Lower lobe of right lung (tissue), 2 donors: ENCODE measurements at regions not wholly inside any gene's neighbourhood (a gene's known extent, or its start where the extent isn't known, plus 50 kb on each side); places are given as distances from the start of the nearest gene placed in this dataset.
"Not testable (repeated sequence)": the region's sequence is repeated elsewhere in the genome, so short reads cannot be mapped to it uniquely, and the experiment has no call there.

Experiments used
- ATAC-seq, 2 donors: fragments of 200-7000 bp; cut with Tn5 transposase; one replicate each; pipeline ENCODE4 v1.9.1; 2020 to 2022; ENCODE audit warnings: mild to moderate bottlenecking in 2 of 2, moderate library complexity in 2 of 2
- DNase-seq: peaks from one replicate; pipeline ENCODE4 v3.0.0-alpha.2; 2020
- H3K27ac ChIP-seq: fragments of 200-600 bp; one replicate; pipeline ENCODE4 v1.8.0; 2022
- H3K27me3 ChIP-seq: fragments of 200-600 bp; one replicate; pipeline ENCODE4 v1.8.0; 2022; ENCODE audit warnings: low read depth
- H3K36me3 ChIP-seq: fragments of 200-600 bp; one replicate; pipeline ENCODE4 v1.8.0; 2022; ENCODE audit warnings: mild to moderate bottlenecking
- H3K4me1 ChIP-seq: fragments of 200-600 bp; one replicate; pipeline ENCODE4 v1.8.0; 2022
- H3K4me3 ChIP-seq: fragments of 200-600 bp; one replicate; pipeline ENCODE4 v1.8.0; 2022; ENCODE audit warnings: mild to moderate bottlenecking
- H3K9me3 ChIP-seq: fragments of 200-600 bp; one replicate; pipeline ENCODE4 v1.8.0; 2022
- intact Hi-C: fragments of 100-400 bp; cut with DNase I; formaldehyde crosslinking; loops from one replicate; pipeline ENCODE4 v1.11.0; 2022
- TF ChIP-seq, protein P1 (sequence below): fragments of 200-600 bp; IDR thresholded peaks from one replicate; pipeline ENCODE4 v1.8.0; 2022; ENCODE audit warnings: antibody characterized with exemption, mild to moderate bottlenecking
- donor health status: DM: no; HTN: yes; CAD: no; lungs with severe emphysema.

DNA sequence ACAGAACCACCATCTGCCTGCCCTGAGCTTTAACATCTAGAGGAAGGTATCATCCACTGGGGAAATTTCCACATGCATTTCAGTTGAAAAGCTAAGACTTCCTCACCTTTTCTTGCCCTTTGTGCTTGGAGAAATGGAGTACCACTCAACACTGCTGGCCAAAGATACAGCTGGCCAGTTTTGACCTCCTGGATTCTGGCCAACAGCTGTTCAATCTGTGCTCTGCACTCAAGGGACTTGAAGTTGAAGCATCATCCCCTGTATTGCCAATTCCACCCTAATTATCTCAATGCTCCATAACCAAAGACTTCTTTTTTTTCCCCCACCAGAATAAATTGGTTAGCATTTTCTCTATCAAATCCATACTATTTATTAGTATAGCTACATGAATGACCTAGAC, 70.4 kb upstream of the PRDM9 start:
- no peak overlapping the region for H3K27ac ChIP-seq
- H3K36me3 ChIP-seq = no peaks in the 10 kb centered on the region
- no peaks in the 10 kb centered on the region for H3K27me3 ChIP-seq
- ATAC-seq (no peak), DNase-seq (no peak)
- no peaks in the 10 kb centered on the region for H3K4me1 ChIP-seq
- TF ChIP-seq, protein P1, sequence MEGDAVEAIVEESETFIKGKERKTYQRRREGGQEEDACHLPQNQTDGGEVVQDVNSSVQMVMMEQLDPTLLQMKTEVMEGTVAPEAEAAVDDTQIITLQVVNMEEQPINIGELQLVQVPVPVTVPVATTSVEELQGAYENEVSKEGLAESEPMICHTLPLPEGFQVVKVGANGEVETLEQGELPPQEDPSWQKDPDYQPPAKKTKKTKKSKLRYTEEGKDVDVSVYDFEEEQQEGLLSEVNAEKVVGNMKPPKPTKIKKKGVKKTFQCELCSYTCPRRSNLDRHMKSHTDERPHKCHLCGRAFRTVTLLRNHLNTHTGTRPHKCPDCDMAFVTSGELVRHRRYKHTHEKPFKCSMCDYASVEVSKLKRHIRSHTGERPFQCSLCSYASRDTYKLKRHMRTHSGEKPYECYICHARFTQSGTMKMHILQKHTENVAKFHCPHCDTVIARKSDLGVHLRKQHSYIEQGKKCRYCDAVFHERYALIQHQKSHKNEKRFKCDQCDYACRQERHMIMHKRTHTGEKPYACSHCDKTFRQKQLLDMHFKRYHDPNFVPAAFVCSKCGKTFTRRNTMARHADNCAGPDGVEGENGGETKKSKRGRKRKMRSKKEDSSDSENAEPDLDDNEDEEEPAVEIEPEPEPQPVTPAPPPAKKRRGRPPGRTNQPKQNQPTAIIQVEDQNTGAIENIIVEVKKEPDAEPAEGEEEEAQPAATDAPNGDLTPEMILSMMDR = no peak
- intact Hi-C loops = no loop called here
- H3K9me3 ChIP-seq = no peaks in the 10 kb centered on the region
- no peak overlapping the region for H3K4me3 ChIP-seq

DNA sequence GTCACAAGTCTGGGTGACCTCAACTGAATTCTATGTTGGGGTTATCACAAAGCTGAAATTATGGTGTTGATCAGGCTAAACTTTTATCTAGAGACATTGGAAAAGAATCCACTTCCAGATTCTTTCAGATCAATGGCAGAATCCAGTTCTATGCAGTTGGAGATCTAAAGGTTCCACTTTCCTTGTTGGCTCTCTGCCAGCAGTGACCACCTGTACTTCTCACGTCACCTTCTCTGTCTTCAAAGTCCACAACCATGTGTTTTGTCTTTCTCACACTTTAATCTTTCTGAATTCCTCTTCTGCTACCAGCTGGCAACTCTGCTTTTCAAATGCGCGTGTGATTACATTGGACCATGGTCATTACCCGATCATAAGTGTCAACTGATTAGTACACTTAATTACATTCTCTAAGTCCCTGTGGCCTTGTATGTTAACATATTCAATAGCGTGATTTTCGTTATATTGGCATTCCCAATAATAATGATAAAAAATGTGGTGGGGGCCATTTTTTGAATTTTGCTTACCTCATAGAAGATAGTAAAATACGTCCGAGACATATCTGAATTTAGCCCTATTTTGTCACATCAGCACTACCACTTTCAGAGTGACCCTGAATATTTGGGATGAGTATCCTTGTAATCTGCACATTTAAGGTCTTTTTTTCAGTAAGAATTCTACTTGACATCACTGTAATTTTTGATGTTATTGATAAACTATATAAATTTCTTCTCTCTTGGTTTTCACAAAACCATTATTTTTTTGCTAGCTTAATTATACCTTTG, 73.7 kb upstream of the PRDM9 start:
- no peak for DNase-seq

DNA sequence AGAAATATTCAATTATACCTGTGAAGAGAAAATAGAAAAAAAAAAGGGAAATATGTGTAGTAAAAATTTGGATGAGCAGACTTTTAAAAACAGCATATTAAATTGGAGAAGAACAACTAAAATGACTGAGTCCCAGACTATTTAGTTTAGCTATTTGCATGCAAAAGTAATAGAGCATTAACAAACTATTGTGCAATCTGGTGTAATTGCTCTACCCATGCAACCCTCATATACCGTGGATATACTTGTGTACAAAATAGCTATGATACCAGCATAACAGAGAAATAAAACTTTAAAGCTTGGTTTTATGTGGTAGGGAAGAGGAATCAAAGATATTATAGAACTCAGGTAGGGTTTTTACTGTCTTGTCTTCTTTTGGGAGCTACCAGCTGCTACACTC, 78.7 kb upstream of the PRDM9 start:
- DNase-seq (no peak), ATAC-seq (no peak)
- intact Hi-C loops = no loop called here
- TF ChIP-seq, protein P1 = no peak
- H3K27me3 ChIP-seq = no peaks in the 10 kb centered on the region
- no peaks in the 10 kb centered on the region for H3K9me3 ChIP-seq
- H3K4me1 ChIP-seq = no peaks in the 10 kb centered on the region
- H3K36me3 ChIP-seq = no peaks in the 10 kb centered on the region
- no peak overlapping the region for H3K4me3 ChIP-seq
- no peak overlapping the region for H3K27ac ChIP-seq

More for the DNA sequence above, 73.7 kb upstream of the PRDM9 start:
- no peaks in the 10 kb centered on the region for H3K36me3 ChIP-seq
- H3K4me1 ChIP-seq = no peaks in the 10 kb centered on the region
- TF ChIP-seq, protein P1 = no peak
- H3K27ac ChIP-seq = no peak overlapping the region
- ATAC-seq = no peak
- H3K9me3 ChIP-seq = no peaks in the 10 kb centered on the region
- intact Hi-C loops = no loop called here
- H3K27me3 ChIP-seq = no peaks in the 10 kb centered on the region
- H3K4me3 ChIP-seq = no peak overlapping the region

DNA sequence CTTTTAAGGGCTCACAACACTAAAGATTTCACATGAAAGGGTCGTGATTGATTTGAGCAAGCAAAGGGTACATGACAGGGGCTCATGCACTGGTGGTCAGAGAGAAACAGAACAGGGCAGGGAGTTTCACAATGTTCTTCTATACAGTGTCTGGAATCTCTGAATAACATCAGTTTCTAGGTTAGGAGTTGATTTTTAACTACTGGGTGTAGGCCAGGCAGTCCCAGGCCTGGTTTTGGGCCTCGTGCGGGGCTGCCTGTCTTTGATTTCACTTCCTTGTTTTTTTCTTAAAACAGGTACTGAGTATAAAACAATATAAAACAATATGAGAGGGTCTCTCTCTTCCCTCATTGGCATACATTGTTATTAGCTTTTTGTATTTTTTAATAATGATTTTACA, 87.2 kb upstream of the PRDM9 start:
- H3K9me3 ChIP-seq, intact Hi-C loops, H3K36me3 ChIP-seq, ATAC-seq, H3K4me3 ChIP-seq, DNase-seq, H3K27me3 ChIP-seq, H3K4me1 ChIP-seq, H3K27ac ChIP-seq: not testable (repeated sequence)

DNA sequence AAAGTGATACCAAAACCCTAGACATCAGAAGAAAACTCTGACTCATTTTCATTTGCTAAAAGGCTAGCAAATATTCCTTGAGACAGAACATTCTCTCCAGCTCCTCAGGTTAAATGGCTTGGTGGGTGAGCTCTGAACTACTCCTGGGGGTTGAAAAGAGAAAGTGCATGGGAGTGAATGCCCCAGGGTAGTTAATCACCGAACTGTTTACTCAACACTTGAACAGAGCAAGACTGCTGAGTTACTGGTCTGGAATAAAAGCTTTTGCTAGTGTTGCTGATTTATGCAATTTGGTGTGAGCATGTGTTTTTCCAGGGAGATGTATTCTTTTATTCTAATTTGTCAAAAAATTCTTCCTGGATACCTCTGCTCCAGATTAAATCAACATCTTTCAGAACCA, 88.3 kb upstream of the PRDM9 start:
- intact Hi-C loops = no loop called here
- Histone ChIP-seq H3K9me3 (no peaks in the 10 kb centered on the region), H3K4me1 (no peaks in the 10 kb centered on the region), H3K27me3 (no peaks in the 10 kb centered on the region), H3K27ac (no peak overlapping the region), H3K36me3 (no peaks in the 10 kb centered on the region), H3K4me3 (no peak overlapping the region)
- TF ChIP-seq, protein P1 = no peak
- DNase-seq (no peak), ATAC-seq (no peak)

- H3K4me3 ChIP-seq = no peak overlapping the region
- TF ChIP-seq, protein P1 = no peak
- no peaks in the 10 kb centered on the region for H3K36me3 ChIP-seq
- ATAC-seq (no peak), DNase-seq (no peak)
- no peaks in the 10 kb centered on the region for H3K4me1 ChIP-seq
- intact Hi-C loops = no loop called here
- no peak overlapping the region for H3K27ac ChIP-seq
- H3K27me3 ChIP-seq = no peaks in the 10 kb centered on the region
- H3K9me3 ChIP-seq = no peaks in the 10 kb centered on the region
Observed at GRCh38 chr5:23412515-23412914, 94.9 kb upstream of the PRDM9 start.
